ENCODE measurements at regions not wholly inside any gene's neighbourhood (a gene's known extent, or its start where the extent isn't known, plus 50 kb on each side); places are given as distances from the start of the nearest gene placed in this dataset.

DNA sequence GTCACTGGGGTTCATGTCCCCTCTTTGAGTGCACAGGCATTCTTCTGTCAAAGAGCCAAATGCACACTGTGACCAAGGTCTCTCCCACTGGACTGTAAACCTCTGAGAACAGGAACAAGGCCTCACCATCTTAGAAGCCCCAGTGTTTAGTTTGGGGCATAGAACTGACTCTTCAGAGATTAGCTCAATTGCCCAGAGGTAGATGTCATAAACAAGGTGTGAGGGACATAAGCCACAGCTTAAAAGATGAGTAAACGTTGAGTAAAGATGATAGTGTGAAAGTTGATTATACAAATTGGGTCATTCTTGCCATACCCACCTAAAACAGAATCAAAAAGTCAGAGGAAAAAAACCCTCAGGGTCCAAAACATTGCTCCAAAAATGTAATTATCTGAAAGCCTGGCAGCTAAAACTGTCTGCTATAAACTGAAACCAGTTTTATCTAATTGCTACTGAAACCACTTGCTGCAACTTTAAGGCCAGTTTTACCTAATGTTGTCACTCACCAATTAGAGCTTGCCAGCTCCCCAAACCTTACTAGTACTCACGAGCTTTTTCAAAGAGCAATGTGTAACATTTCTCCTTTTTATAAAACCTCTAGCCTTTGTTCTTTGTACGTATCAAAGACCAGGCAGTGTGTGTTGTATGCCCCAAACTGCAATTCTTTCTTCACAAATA, 415.2 kb downstream of the RAP2B start:
- Histone ChIP-seq H3K27me3 (no peaks in the 10 kb centered on the region), H3K36me3 (no peaks in the 10 kb centered on the region), H3K4me3 (no peak overlapping the region), H3K9me3 (no peaks in the 10 kb centered on the region), H3K27ac (no peak overlapping the region), H3K4me1 (no peaks in the 10 kb centered on the region)
- DNase-seq (ENCODE audit: low spot score in 2 of 2), result no peak
- intact Hi-C loops (cut with DNase I), result no loop called here
- no peak for TF ChIP-seq CTCF (IDR thresholded peaks at IDR 0.05)

GRCh38 chr3:153578046-153578445, 416.0 kb downstream of the RAP2B start:
- Histone ChIP-seq H3K27me3 (no peaks in the 10 kb centered on the region), H3K27ac (no peak overlapping the region), H3K4me3 (no peak overlapping the region), H3K36me3 (no peaks in the 10 kb centered on the region), H3K4me1 (no peaks in the 10 kb centered on the region), H3K9me3 (no peaks in the 10 kb centered on the region)
- no peak for DNase-seq (ENCODE audit: low spot score in 2 of 2)
- intact Hi-C loops (cut with DNase I), result no loop called here
- TF ChIP-seq CTCF (IDR thresholded peaks at IDR 0.05), result no peak

DNA sequence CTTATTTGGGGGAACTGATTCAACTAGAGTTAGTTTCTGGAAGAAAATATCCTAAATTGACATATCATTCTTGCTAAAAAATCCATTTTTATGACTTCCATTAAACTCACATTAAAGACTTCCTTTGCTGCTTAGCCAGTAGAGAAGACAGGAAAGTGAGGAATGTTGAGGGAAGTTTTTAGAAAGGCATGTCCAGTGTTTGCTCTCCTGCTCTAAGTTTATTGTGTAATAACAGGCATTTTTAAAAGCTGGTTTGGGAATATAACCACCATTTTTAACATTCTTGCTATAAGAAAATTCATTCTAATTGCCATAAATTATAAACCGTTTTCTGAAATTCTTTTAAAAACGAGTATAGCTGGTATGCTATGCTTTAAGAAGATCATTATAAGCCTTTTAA, 428.0 kb downstream of the RAP2B start:
- no peak for TF ChIP-seq CTCF (IDR thresholded peaks at IDR 0.05)
- intact Hi-C loops (cut with DNase I), result no loop called here
- H3K27ac ChIP-seq, result no peak overlapping the region
- H3K4me1 ChIP-seq, result no peaks in the 10 kb centered on the region
- H3K36me3 ChIP-seq, result no peaks in the 10 kb centered on the region
- DNase-seq (ENCODE audit: low spot score in 2 of 2), result no peak
- no peaks in the 10 kb centered on the region for H3K9me3 ChIP-seq
- no peak overlapping the region for H3K4me3 ChIP-seq
- H3K27me3 ChIP-seq, result no peaks in the 10 kb centered on the region

DNA sequence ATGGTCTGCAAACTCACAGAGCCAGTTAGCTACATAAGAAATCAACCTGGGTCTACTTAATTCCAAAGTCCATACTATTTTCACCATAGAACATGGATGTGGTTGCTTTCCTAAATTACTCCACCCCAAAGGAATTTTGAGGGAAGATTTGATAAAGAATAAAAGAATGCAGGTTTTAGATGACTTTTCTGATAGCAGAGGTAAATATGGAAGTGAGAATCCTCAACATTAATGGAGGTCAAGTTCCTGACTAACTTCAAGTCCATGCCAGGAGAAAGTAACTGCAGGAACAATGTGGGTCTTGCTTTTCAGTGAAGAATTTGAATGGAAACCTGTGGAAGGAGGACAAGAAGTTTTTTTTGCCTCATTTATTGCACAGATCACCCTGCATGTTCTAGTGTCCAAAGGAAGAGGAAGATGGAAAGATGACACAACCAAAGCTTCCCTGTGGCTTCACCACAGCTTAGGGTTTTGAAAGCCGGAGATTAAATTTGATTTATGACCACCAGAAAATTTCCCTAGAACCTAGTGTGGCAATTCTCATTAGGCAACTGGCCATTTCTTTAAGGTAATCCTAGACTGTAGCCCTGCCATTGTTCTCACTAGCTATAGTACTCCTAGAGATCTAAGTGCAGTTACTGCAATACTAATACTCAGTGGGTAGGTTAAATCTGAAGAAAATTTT, 429.7 kb downstream of the RAP2B start:
- Histone ChIP-seq H3K27ac (no peak overlapping the region), H3K36me3 (no peaks in the 10 kb centered on the region), H3K4me1 (no peaks in the 10 kb centered on the region), H3K27me3 (no peaks in the 10 kb centered on the region), H3K4me3 (no peak overlapping the region), H3K9me3 (no peaks in the 10 kb centered on the region)
- no peak for DNase-seq (ENCODE audit: low spot score in 2 of 2)
- intact Hi-C loops (cut with DNase I), result no loop called here
- TF ChIP-seq CTCF (IDR thresholded peaks at IDR 0.05), result no peak

GRCh38 chr3:153595186-153595815, 433.3 kb downstream of the RAP2B start:
- intact Hi-C loops (cut with DNase I), result loop anchor here (5.0 kb wide), 1 partner anchor 553 kb away; no protein-coding TSS in a partner anchor
- Histone ChIP-seq H3K4me3 (no peak overlapping the region), H3K4me1 (no peaks in the 10 kb centered on the region), H3K36me3 (no peaks in the 10 kb centered on the region), H3K27me3 (no peaks in the 10 kb centered on the region), H3K9me3 (no peaks in the 10 kb centered on the region), H3K27ac (no peak overlapping the region)
- DNase-seq (ENCODE audit: low spot score in 2 of 2), result no peak
- peak in 2 of 3 experiments; percentile 28 to 51 for TF ChIP-seq CTCF (IDR thresholded peaks at IDR 0.05)
